A673 (cell line): ENCODE measurements at regions not wholly inside any gene's neighbourhood (a gene's known extent, or its start where the extent isn't known, plus 50 kb on each side); places are given as distances from the start of the nearest gene placed in this dataset.

Experiments
- BruUV-seq: library from RNA; stranded (reverse); fragments of 400-500 nt; replicated peaks from 2 replicates; lab custom pipeline; 2021; lab: Mats Ljungman, UMichigan
- CTCF ChIA-PET: fragments of 300-600 bp; sonication (Branson Sonifier 250); formaldehyde crosslinking; loops from one replicate; lab custom pipeline; 2022; ENCODE audit warnings: antibody characterized with exemption; lab: Charles Lee
- POLR2A ChIA-PET: fragments of 300-600 bp; sonication (Branson Sonifier 250); formaldehyde crosslinking; loops from one replicate; lab custom pipeline; 2022; ENCODE audit warnings: antibody characterized with exemption; ENCODE audit not compliant: low non-redundant PET; lab: Charles Lee
- DNase-seq: peaks from one replicate; pipeline ENCODE4 v3.0.0-alpha.2; 2015; ENCODE audit warnings: low spot score
- H3K27ac ChIP-seq: fragments of 200-600 bp; sonication (generic); 2 replicates; pipeline ENCODE4 v1.5.1; 2016; ENCODE audit warnings: mixed run types, low read depth, mild to moderate bottlenecking, mixed read lengths, antibody characterized with exemption, low read length; ENCODE audit not compliant: poor library complexity, severe bottlenecking
- H3K27me3 ChIP-seq: fragments of 200-600 bp; sonication (generic); replicated peaks from 2 replicates; pipeline ENCODE4 v1.6.1; 2017; ENCODE audit warnings: mixed run types, low read depth, mild to moderate bottlenecking, mixed read lengths, antibody characterized with exemption, low read length; ENCODE audit not compliant: insufficient read depth, poor library complexity
- H3K36me3 ChIP-seq: fragments of 200-600 bp; sonication (generic); 2 replicates; pipeline ENCODE4 v1.6.1; 2016; ENCODE audit warnings: mixed run types, mild to moderate bottlenecking, mixed read lengths, antibody characterized with exemption, low read length; ENCODE audit not compliant: insufficient read depth, poor library complexity, severe bottlenecking
- H3K4me1 ChIP-seq: fragments of 200-600 bp; sonication (generic); 2 replicates; pipeline ENCODE4 v1.6.1; 2017; ENCODE audit warnings: mixed run types, mild to moderate bottlenecking, mixed read lengths, antibody characterized with exemption, low read length; ENCODE audit not compliant: insufficient read depth, poor library complexity, severe bottlenecking
- H3K4me3 ChIP-seq: fragments of 200-600 bp; sonication (generic); 2 replicates; pipeline ENCODE4 v1.5.1; 2016; ENCODE audit warnings: low read depth, mixed run types, mild to moderate bottlenecking, mixed read lengths, low read length; ENCODE audit not compliant: poor library complexity, severe bottlenecking
- H3K9me3 ChIP-seq: fragments of 200-600 bp; sonication (generic); 2 replicates; pipeline ENCODE4 v1.6.1; 2016; ENCODE audit warnings: mixed run types, low read depth, mild to moderate bottlenecking, mixed read lengths, antibody characterized with exemption, low read length; ENCODE audit not compliant: poor library complexity, severe bottlenecking
- CTCF ChIP-seq: fragments of 300-800, 200-600 bp; sonication (generic); conservative IDR thresholded peaks from 2 replicates; pipeline ENCODE4 v1.5.1; 2017; ENCODE audit warnings: low read depth, mild to moderate bottlenecking, antibody characterized with exemption, low read length, moderate library complexity, mixed read lengths
- EZH2 ChIP-seq: fragments of 200-600 bp; sonication (generic); IDR thresholded peaks from 2 replicates; pipeline ENCODE4 v1.6.1; 2017; ENCODE audit warnings: borderline replicate concordance, low read depth, mild to moderate bottlenecking, mixed read lengths, antibody characterized with exemption, low read length; ENCODE audit not compliant: poor library complexity, severe bottlenecking
- intact Hi-C: fragments of 100-400 bp; cut with micrococcal nuclease; formaldehyde crosslinking; loops from one replicate; pipeline ENCODE4 v1.10.0; 2022; ENCODE audit not compliant: unreplicated experiment

DNA sequence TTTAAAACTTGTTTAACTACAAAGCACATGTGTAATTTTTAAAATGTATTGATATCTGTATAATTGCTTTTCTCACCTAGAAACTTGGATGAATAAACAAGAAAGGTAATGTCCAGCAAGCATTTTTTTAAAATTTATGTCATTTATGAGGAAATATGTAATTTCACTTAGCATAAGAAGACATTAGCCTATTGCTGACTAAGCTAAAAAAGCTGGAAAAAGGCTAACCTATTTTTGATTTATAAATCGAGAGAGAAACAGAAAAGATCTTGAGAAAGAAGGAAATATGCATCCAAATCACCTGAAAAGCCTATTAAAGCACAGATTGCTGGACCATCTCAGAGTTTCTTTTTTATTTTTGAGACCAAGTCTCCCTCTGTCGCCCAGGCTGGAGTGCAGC is 1181.3 kb downstream of the SLITRK1 start:
- no peaks in the 10 kb centered on the region for H3K36me3 ChIP-seq
- no peak overlapping the region for H3K4me3 ChIP-seq
- H3K27me3 ChIP-seq: no peaks in the 10 kb centered on the region
- DNase-seq: no peak
- CTCF ChIA-PET: no interaction called here
- H3K27ac ChIP-seq: no peak overlapping the region
- intact Hi-C loops: no loop called here
- no TSS peak for BruUV-seq
- no peaks in the 10 kb centered on the region for H3K9me3 ChIP-seq
- POLR2A ChIA-PET: no interaction called here
- TF ChIP-seq EZH2 (no peak), CTCF (no peak)
- H3K4me1 ChIP-seq: no peaks in the 10 kb centered on the region

- no peak for DNase-seq
- no peaks in the 10 kb centered on the region for H3K4me1 ChIP-seq
- POLR2A ChIA-PET: no interaction called here
- TF ChIP-seq CTCF: no peak
- no peak for TF ChIP-seq EZH2
- intact Hi-C loops: no loop called here
- H3K9me3 ChIP-seq: no peaks in the 10 kb centered on the region
- no peaks in the 10 kb centered on the region for H3K36me3 ChIP-seq
- no peak overlapping the region for H3K27ac ChIP-seq
- no peaks in the 10 kb centered on the region for H3K27me3 ChIP-seq
- H3K4me3 ChIP-seq: no peak overlapping the region
- BruUV-seq: no TSS peak
- CTCF ChIA-PET: no interaction called here
Measured at GRCh38 chr13:82698941-82699340, 1183.3 kb downstream of the SLITRK1 start.

GRCh38 chr13:82698383-82698782 is 1183.9 kb downstream of the SLITRK1 start:
- CTCF ChIA-PET: no interaction called here
- no peak overlapping the region for H3K27ac ChIP-seq
- no TSS peak for BruUV-seq
- DNase-seq: no peak
- POLR2A ChIA-PET: no interaction called here
- H3K36me3 ChIP-seq: no peaks in the 10 kb centered on the region
- TF ChIP-seq EZH2 (no peak), CTCF (no peak)
- no peaks in the 10 kb centered on the region for H3K27me3 ChIP-seq
- intact Hi-C loops: no loop called here
- H3K4me3 ChIP-seq: no peak overlapping the region
- H3K4me1 ChIP-seq: no peaks in the 10 kb centered on the region
- no peaks in the 10 kb centered on the region for H3K9me3 ChIP-seq

GRCh38 chr13:82693607-82694006 is 1188.7 kb downstream of the SLITRK1 start:
- Histone ChIP-seq H3K27ac (no peak overlapping the region), H3K36me3 (no peaks in the 10 kb centered on the region), H3K27me3 (no peaks in the 10 kb centered on the region), H3K4me3 (no peak overlapping the region), H3K4me1 (no peaks in the 10 kb centered on the region), H3K9me3 (no peaks in the 10 kb centered on the region)
- DNase-seq: no peak
- ChIA-PET POLR2A (no interaction called here), CTCF (no interaction called here)
- no peak for TF ChIP-seq EZH2
- no peak for TF ChIP-seq CTCF
- no TSS peak for BruUV-seq
- intact Hi-C loops: no loop called here
